ENCODE measurements at regions not wholly inside any gene's neighbourhood (a gene's known extent, or its start where the extent isn't known, plus 50 kb on each side); places are given as distances from the start of the nearest gene placed in this dataset.

DNA sequence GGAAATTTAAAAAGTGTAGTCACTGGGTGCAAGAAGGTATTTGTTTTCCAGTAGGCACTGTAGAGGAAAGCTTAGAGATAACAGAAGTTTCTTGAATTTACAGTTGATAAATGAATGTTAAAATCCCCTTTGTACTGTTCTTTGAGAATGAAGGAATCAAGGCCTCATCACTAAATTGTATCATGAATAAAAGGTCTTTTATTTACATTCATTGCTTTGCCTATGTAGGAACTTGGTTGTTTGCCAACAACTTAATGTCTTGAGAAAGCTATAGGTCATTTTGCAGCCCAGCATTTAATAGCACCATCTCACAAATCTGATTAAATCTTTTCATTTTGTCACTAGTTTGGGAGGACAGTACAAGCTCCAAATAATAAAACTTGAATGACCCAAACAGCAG lies 213.9 kb upstream of the ITGA4 start:
- TF ChIP-seq, protein P1, sequence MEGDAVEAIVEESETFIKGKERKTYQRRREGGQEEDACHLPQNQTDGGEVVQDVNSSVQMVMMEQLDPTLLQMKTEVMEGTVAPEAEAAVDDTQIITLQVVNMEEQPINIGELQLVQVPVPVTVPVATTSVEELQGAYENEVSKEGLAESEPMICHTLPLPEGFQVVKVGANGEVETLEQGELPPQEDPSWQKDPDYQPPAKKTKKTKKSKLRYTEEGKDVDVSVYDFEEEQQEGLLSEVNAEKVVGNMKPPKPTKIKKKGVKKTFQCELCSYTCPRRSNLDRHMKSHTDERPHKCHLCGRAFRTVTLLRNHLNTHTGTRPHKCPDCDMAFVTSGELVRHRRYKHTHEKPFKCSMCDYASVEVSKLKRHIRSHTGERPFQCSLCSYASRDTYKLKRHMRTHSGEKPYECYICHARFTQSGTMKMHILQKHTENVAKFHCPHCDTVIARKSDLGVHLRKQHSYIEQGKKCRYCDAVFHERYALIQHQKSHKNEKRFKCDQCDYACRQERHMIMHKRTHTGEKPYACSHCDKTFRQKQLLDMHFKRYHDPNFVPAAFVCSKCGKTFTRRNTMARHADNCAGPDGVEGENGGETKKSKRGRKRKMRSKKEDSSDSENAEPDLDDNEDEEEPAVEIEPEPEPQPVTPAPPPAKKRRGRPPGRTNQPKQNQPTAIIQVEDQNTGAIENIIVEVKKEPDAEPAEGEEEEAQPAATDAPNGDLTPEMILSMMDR (IDR thresholded peaks at IDR 0.05), result no peak
- TF ChIP-seq POLR2A (IDR thresholded peaks at IDR 0.05) (no peak), POLR2AphosphoS5 (IDR thresholded peaks at IDR 0.05) (no peak)

All from breast epithelium (tissue), 3 donors.